ENCODE measurements at regions not wholly inside any gene's neighbourhood (a gene's known extent, or its start where the extent isn't known, plus 50 kb on each side); places are given as distances from the start of the nearest gene placed in this dataset.
"Not testable (repeated sequence)": the region's sequence is repeated elsewhere in the genome, so short reads cannot be mapped to it uniquely, and the experiment has no call there.

- intact Hi-C loops (cut with micrococcal nuclease; ENCODE audit: unreplicated experiment), result no loop called here
- ChIA-PET CTCF (no interaction called here), POLR2A (ENCODE audit: low non-redundant PET) (no interaction called here)
Observed at GRCh38 chr4:141330616-141331015, 109.9 kb downstream of the ZNF330 start.

GRCh38 chr4:141331534-141332358 lies 111.1 kb downstream of the ZNF330 start:
- no peak overlapping the region for H3K27ac ChIP-seq (ENCODE audit: low read depth, low read length, poor library complexity, severe bottlenecking)
- H3K27me3 ChIP-seq (replicated peaks; ENCODE audit: insufficient read depth, low read depth, low read length, poor library complexity), result peaks cover 34% of the 10 kb centered on the region
- ChIA-PET CTCF (no interaction called here), POLR2A (ENCODE audit: low non-redundant PET) (no interaction called here)
- no peaks in the 10 kb centered on the region for H3K36me3 ChIP-seq (ENCODE audit: insufficient read depth, low read length, poor library complexity, severe bottlenecking)
- H3K4me1 ChIP-seq (ENCODE audit: insufficient read depth, low read length, poor library complexity, severe bottlenecking), result peaks cover 15% of the 10 kb centered on the region
- TF ChIP-seq CTCF (conservative IDR thresholded peaks at IDR 0.05; ENCODE audit: low read depth, low read length) (no peak), EZH2 (IDR thresholded peaks at IDR 0.05; ENCODE audit: borderline replicate concordance, low read depth, low read length, poor library complexity, severe bottlenecking) (no peak)
- BruUV-seq (replicated peaks), result no TSS peak
- no peaks in the 10 kb centered on the region for H3K9me3 ChIP-seq (ENCODE audit: low read depth, low read length, poor library complexity, severe bottlenecking)
- intact Hi-C loops (cut with micrococcal nuclease; ENCODE audit: unreplicated experiment), result no loop called here
- DNase-seq (ENCODE audit: low spot score), result no peak
- no peak overlapping the region for H3K4me3 ChIP-seq (ENCODE audit: low read depth, low read length, poor library complexity, severe bottlenecking)

More at GRCh38 chr4:141330616-141331015, 109.9 kb downstream of the ZNF330 start:
- no peaks in the 10 kb centered on the region for H3K36me3 ChIP-seq (ENCODE audit: insufficient read depth, low read length, poor library complexity, severe bottlenecking)
- TF ChIP-seq CTCF (conservative IDR thresholded peaks at IDR 0.05; ENCODE audit: low read depth, low read length), result no peak
- no peak for TF ChIP-seq EZH2 (IDR thresholded peaks at IDR 0.05; ENCODE audit: borderline replicate concordance, low read depth, low read length, poor library complexity, severe bottlenecking)
- H3K27me3 ChIP-seq (replicated peaks; ENCODE audit: insufficient read depth, low read depth, low read length, poor library complexity), result peaks cover 30% of the 10 kb centered on the region
- H3K27ac ChIP-seq (ENCODE audit: low read depth, low read length, poor library complexity, severe bottlenecking), result no peak overlapping the region
- no peak overlapping the region for H3K4me3 ChIP-seq (ENCODE audit: low read depth, low read length, poor library complexity, severe bottlenecking)
- no TSS peak for BruUV-seq (replicated peaks)
- no peaks in the 10 kb centered on the region for H3K9me3 ChIP-seq (ENCODE audit: low read depth, low read length, poor library complexity, severe bottlenecking)
- no peak for DNase-seq (ENCODE audit: low spot score)
- H3K4me1 ChIP-seq (ENCODE audit: insufficient read depth, low read length, poor library complexity, severe bottlenecking), result peaks cover 15% of the 10 kb centered on the region

GRCh38 chr4:141332359-141333181 lies 111.9 kb downstream of the ZNF330 start:
- H3K4me1 ChIP-seq (ENCODE audit: insufficient read depth, low read length, poor library complexity, severe bottlenecking), result peaks cover 15% of the 10 kb centered on the region
- H3K9me3 ChIP-seq (ENCODE audit: low read depth, low read length, poor library complexity, severe bottlenecking); POLR2A ChIA-PET (ENCODE audit: low non-redundant PET); H3K4me3 ChIP-seq (ENCODE audit: low read depth, low read length, poor library complexity, severe bottlenecking); H3K27ac ChIP-seq (ENCODE audit: low read depth, low read length, poor library complexity, severe bottlenecking); CTCF ChIA-PET; BruUV-seq (replicated peaks); H3K36me3 ChIP-seq (ENCODE audit: insufficient read depth, low read length, poor library complexity, severe bottlenecking); intact Hi-C loops (cut with micrococcal nuclease; ENCODE audit: unreplicated experiment); DNase-seq (ENCODE audit: low spot score): not testable (repeated sequence)
- peaks cover 34% of the 10 kb centered on the region for H3K27me3 ChIP-seq (replicated peaks; ENCODE audit: insufficient read depth, low read depth, low read length, poor library complexity)

GRCh38 chr4:141333456-141334230 lies 112.9 kb downstream of the ZNF330 start:
- CTCF ChIA-PET; H3K36me3 ChIP-seq (ENCODE audit: insufficient read depth, low read length, poor library complexity, severe bottlenecking); POLR2A ChIA-PET (ENCODE audit: low non-redundant PET); DNase-seq (ENCODE audit: low spot score); intact Hi-C loops (cut with micrococcal nuclease; ENCODE audit: unreplicated experiment); H3K9me3 ChIP-seq (ENCODE audit: low read depth, low read length, poor library complexity, severe bottlenecking); H3K27ac ChIP-seq (ENCODE audit: low read depth, low read length, poor library complexity, severe bottlenecking); BruUV-seq (replicated peaks); H3K4me3 ChIP-seq (ENCODE audit: low read depth, low read length, poor library complexity, severe bottlenecking): not testable (repeated sequence)
- Histone ChIP-seq H3K27me3 (replicated peaks; ENCODE audit: insufficient read depth, low read depth, low read length, poor library complexity) (peaks cover 35% of the 10 kb centered on the region), H3K4me1 (ENCODE audit: insufficient read depth, low read length, poor library complexity, severe bottlenecking) (peaks cover 14% of the 10 kb centered on the region)

All from A673 (cell line).